Aorta (tissue), 5 donors: ENCODE measurements at regions not wholly inside any gene's neighbourhood (a gene's known extent, or its start where the extent isn't known, plus 50 kb on each side); places are given as distances from the start of the nearest gene placed in this dataset.

Experiments
- ATAC-seq: fragments of 200-7000 bp; cut with Tn5 transposase; one replicate; pipeline ENCODE4 v1.9.1; 2022; ENCODE audit warnings: moderate library complexity; ENCODE audit not compliant: low FRiP score
- DNase-seq, 2 donors: peaks; one replicate each; pipeline ENCODE4 v3.0.0-alpha.2; 2020
- H3K27ac ChIP-seq, 2 donors: one replicate each; pipeline ENCODE4 v1.5.1; 2013; ENCODE audit warnings: low read length in 2 of 2, mild to moderate bottlenecking in 2 of 2, moderate library complexity in 2 of 2, control low read depth in 1 of 2, inconsistent platforms in 1 of 2, low read depth in 1 of 2
- H3K27me3 ChIP-seq, 2 donors: one replicate each; pipeline ENCODE4 v1.6.1; 2013; ENCODE audit warnings: control low read depth in 1 of 2, low read length in 1 of 2, mild to moderate bottlenecking in 1 of 2, moderate library complexity in 1 of 2; ENCODE audit not compliant: insufficient read depth in 2 of 2, control insufficient read depth in 1 of 2
- H3K36me3 ChIP-seq, 2 donors: one replicate each; pipeline ENCODE4 v1.6.1; 2013; ENCODE audit warnings: control low read depth in 1 of 2, low read length in 1 of 2, mild to moderate bottlenecking in 1 of 2; ENCODE audit not compliant: insufficient read depth in 2 of 2, control insufficient read depth in 1 of 2
- H3K4me1 ChIP-seq, 2 donors: one replicate each; pipeline ENCODE4 v1.6.1; 2013; ENCODE audit warnings: low read length in 2 of 2, control low read depth in 1 of 2, mild to moderate bottlenecking in 1 of 2, moderate library complexity in 1 of 2; ENCODE audit not compliant: insufficient read depth in 2 of 2, control insufficient read depth in 1 of 2
- H3K4me3 ChIP-seq, 2 donors: one replicate each; pipeline ENCODE4 v1.5.1; 2013; ENCODE audit warnings: low read length in 2 of 2, control low read depth in 1 of 2, mild to moderate bottlenecking in 1 of 2
- H3K9me3 ChIP-seq: one replicate; pipeline ENCODE4 v1.6.1; 2013; ENCODE audit warnings: mild to moderate bottlenecking, low read length; ENCODE audit not compliant: control insufficient read depth
- WGBS, 2 donors: extraction: QIAGEN DNeasy Blood & Tissue Kit; methylation state at CpG; one replicate each; pipeline ENCODE4 v1.1.7; 2013; 5-methylcytosine and 5-hydroxymethylcytosine counted together
- intact Hi-C, 2 donors: fragments of 100-400 bp; cut with DNase I; formaldehyde crosslinking; loops; one replicate each; pipeline versions ENCODE4 v1.14.2 to v1.15.0; 2022
- donor health status: healthy with polysubstance abuse.
- donor health status: Bipolar disorder and iron deficiency.
- donor health status: DM: no; HTN: no; CAD: no.
- donor health status: DM: no; HTN: no; CAD: no.
- donor health status: DM: yes; HTN: yes; CAD: no.

DNA sequence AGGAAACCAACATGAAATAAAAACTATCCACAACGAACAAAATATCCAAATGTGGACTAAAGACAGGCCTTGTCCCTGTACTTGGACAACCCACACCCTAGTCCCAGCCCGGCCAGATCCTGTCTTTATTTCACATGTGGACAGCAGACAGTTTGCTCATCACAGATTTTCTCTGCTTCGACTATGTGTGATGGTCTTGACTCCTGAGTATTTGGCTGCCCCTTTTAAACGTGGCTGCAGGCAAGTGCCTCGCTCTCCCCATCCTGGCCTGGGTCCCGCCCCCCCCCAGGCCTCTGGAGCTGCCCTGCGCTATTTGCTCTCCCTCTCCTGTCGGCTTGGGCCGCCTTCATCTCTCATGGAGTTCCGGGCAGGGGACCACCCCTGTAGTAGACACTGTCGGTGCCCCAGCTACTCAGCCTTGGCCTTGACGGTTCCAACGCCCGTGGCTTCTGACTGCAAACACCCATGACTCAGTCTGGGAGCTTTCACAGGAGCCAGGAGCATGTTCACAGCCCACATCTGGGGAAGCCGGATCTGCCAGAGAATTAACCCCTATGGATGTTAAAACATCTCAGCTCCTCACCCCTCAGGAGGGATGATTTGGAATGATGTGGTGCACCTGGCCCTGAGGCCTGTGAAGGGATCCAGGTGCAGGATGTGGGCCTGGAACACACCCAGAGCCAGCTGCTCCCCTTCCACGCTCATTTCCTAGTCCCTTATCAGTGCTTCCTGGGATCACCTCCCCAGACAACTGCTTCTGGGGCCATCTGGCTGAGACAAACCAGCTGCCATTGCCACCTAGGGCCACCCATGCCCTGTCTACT is 229.7 kb upstream of the RPL38 start:
- intact Hi-C loops: no loop called here
- no peak for ATAC-seq
- DNase-seq: no peak
- Histone ChIP-seq H3K9me3 (no peaks in the 10 kb centered on the region), H3K27ac (no peak overlapping the region), H3K4me3 (no peak overlapping the region), H3K27me3 (no peaks in the 10 kb centered on the region), H3K4me1 (no peaks in the 10 kb centered on the region), H3K36me3 (no peaks in the 10 kb centered on the region)
- WGBS, 2 donors: 83 to 86% methylated on average over 16 of the region's 16 CpGs

DNA sequence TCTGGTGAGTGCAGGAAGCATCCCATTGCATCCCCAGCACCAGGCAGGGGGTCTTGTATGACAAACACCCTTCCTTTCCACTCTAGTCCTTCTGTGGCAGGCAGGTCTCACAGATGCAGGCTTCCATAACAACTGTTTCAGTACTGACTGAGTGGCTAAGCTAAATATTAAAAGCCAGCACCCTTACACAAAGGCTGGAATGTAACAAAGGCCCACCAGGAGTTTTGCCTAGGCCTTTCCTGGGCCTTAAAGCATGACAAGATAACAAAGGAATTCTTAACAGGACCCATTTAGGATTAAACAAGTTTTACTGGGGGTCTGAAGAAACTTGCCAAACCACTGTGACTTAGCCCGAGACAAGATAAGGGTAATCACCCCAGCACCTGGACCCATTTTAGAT is 228.9 kb upstream of the RPL38 start:
- 97 to 100% methylated on average over 1 of the region's 1 CpG for WGBS, 2 donors
- H3K9me3 ChIP-seq: no peaks in the 10 kb centered on the region
- H3K27ac ChIP-seq: no peak overlapping the region
- DNase-seq: no peak
- no peak overlapping the region for H3K4me3 ChIP-seq
- no peaks in the 10 kb centered on the region for H3K4me1 ChIP-seq
- intact Hi-C loops: no loop called here
- no peak for ATAC-seq
- H3K36me3 ChIP-seq: no peaks in the 10 kb centered on the region
- H3K27me3 ChIP-seq: no peaks in the 10 kb centered on the region

DNA sequence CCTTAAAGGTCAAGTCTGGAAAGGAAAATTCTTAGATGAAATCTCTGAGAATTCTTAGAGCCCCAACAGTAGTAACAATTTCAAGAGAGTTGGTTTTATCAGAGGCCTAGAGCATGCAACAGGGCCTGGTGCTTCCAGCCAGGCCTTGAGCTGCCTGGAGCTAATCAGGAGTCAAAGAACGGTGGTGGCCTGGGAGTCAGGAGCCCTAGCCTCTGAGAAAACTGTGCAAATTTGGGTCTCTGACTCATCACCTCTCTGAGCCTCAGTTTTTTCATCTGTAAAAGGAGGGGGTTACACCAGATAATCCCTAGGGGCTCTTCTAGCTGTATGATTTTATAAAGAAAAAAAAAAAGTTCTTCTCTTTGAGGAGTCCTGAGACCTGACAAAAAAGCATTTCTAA is 227.3 kb upstream of the RPL38 start:
- no peak for ATAC-seq
- intact Hi-C loops: no loop called here

GRCh38 chr17:73976676-73977521 is 226.6 kb upstream of the RPL38 start:
- Histone ChIP-seq H3K9me3 (no peaks in the 10 kb centered on the region), H3K27me3 (no peaks in the 10 kb centered on the region), H3K27ac (no peak overlapping the region), H3K36me3 (no peaks in the 10 kb centered on the region), H3K4me1 (no peaks in the 10 kb centered on the region), H3K4me3 (no peak overlapping the region)
- DNase-seq (no peak), ATAC-seq (no peak)
- 69 to 73% methylated on average over 19 of the region's 19 CpGs for WGBS, 2 donors
- intact Hi-C loops: no loop called here

More for the DNA sequence above, 227.3 kb upstream of the RPL38 start:
- H3K27ac ChIP-seq: no peak overlapping the region
- H3K4me1 ChIP-seq: no peaks in the 10 kb centered on the region
- no peaks in the 10 kb centered on the region for H3K27me3 ChIP-seq
- H3K4me3 ChIP-seq: no peak overlapping the region
- no peaks in the 10 kb centered on the region for H3K36me3 ChIP-seq
- no peaks in the 10 kb centered on the region for H3K9me3 ChIP-seq
- DNase-seq: no peak
- WGBS, 2 donors: 59 to 78% methylated on average over 1 of the region's 1 CpG

- no peaks in the 10 kb centered on the region for H3K9me3 ChIP-seq
- 81 to 86% methylated on average over 3 of the region's 3 CpGs for WGBS, 2 donors
- intact Hi-C loops: no loop called here
- H3K27me3 ChIP-seq: no peaks in the 10 kb centered on the region
- no peaks in the 10 kb centered on the region for H3K4me1 ChIP-seq
- no peak overlapping the region for H3K4me3 ChIP-seq
- DNase-seq: no peak
- no peaks in the 10 kb centered on the region for H3K36me3 ChIP-seq
- ATAC-seq: no peak
- no peak overlapping the region for H3K27ac ChIP-seq
Observed at GRCh38 chr17:73980517-73980916, 223.0 kb upstream of the RPL38 start.

DNA sequence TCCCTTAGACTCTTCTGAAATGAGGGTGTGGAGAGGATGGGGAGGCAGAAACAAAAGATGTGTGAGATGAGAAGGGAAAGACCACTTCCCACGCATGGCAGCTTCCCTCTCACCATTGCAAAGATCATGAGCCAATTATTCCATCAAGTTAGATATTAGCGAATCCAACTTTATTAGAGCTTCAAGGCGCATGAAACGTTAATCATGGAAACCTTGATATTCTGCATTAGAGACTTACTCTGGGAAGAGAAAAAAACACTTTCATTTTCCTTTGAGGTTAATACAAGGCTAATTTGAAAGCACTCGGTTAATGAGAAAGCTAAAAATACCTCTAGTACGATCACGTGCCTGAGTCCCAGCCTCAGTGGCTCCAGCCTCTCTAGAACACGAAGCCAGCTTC is 220.6 kb upstream of the RPL38 start:
- Histone ChIP-seq H3K4me1 (no peaks in the 10 kb centered on the region), H3K27me3 (no peaks in the 10 kb centered on the region), H3K27ac (no peak overlapping the region), H3K36me3 (no peaks in the 10 kb centered on the region), H3K4me3 (no peak overlapping the region), H3K9me3 (no peaks in the 10 kb centered on the region)
- 74 to 75% methylated on average over 8 of the region's 8 CpGs for WGBS, 2 donors
- no peak for DNase-seq
- intact Hi-C loops: no loop called here
- ATAC-seq: no peak

- Histone ChIP-seq H3K27ac (no peak overlapping the region), H3K9me3 (no peaks in the 10 kb centered on the region), H3K4me3 (no peak overlapping the region), H3K27me3 (no peaks in the 10 kb centered on the region), H3K4me1 (no peaks in the 10 kb centered on the region), H3K36me3 (no peaks in the 10 kb centered on the region)
- ATAC-seq (no peak), DNase-seq (no peak)
- WGBS, 2 donors: 77 to 78% methylated on average over 16 of the region's 16 CpGs
- intact Hi-C loops: no loop called here
Observed at GRCh38 chr17:73983621-73984400, 219.7 kb upstream of the RPL38 start.

- WGBS, 2 donors: 44 to 50% methylated on average over 5 of the region's 5 CpGs
- no peak for ATAC-seq
- Histone ChIP-seq H3K27me3 (no peaks in the 10 kb centered on the region), H3K9me3 (no peaks in the 10 kb centered on the region), H3K27ac (no peak overlapping the region), H3K4me1 (no peaks in the 10 kb centered on the region), H3K4me3 (no peak overlapping the region), H3K36me3 (no peaks in the 10 kb centered on the region)
- no peak for DNase-seq
- intact Hi-C loops: no loop called here
Observed at GRCh38 chr17:73984941-73985340, 218.5 kb upstream of the RPL38 start.
